PC-3 (cell line): ENCODE measurements at regions not wholly inside any gene's neighbourhood (a gene's known extent, or its start where the extent isn't known, plus 50 kb on each side); places are given as distances from the start of the nearest gene placed in this dataset.

Experiments used
- EZH2 ChIP-seq: fragments of 300-600 bp; sonication (generic); IDR thresholded peaks from one replicate; pipeline ENCODE4 v1.6.1; 2017; ENCODE audit warnings: antibody characterized with exemption, mild to moderate bottlenecking, low read length; ENCODE audit not compliant: unreplicated experiment
- EZH2phosphoT487 ChIP-seq: fragments of 300-600 bp; sonication (generic); IDR thresholded peaks from 2 replicates; pipeline ENCODE4 v1.6.1; 2018; ENCODE audit warnings: mild to moderate bottlenecking, antibody characterized with exemption, low read length, borderline replicate concordance
- TF ChIP-seq, protein P1 (sequence below): fragments of 300-600 bp; sonication (generic); conservative IDR thresholded peaks from 2 replicates; pipeline ENCODE4 v1.5.1; 2017; ENCODE audit warnings: antibody characterized with exemption, low read depth, mild to moderate bottlenecking, low read length

- TF ChIP-seq, protein P1, sequence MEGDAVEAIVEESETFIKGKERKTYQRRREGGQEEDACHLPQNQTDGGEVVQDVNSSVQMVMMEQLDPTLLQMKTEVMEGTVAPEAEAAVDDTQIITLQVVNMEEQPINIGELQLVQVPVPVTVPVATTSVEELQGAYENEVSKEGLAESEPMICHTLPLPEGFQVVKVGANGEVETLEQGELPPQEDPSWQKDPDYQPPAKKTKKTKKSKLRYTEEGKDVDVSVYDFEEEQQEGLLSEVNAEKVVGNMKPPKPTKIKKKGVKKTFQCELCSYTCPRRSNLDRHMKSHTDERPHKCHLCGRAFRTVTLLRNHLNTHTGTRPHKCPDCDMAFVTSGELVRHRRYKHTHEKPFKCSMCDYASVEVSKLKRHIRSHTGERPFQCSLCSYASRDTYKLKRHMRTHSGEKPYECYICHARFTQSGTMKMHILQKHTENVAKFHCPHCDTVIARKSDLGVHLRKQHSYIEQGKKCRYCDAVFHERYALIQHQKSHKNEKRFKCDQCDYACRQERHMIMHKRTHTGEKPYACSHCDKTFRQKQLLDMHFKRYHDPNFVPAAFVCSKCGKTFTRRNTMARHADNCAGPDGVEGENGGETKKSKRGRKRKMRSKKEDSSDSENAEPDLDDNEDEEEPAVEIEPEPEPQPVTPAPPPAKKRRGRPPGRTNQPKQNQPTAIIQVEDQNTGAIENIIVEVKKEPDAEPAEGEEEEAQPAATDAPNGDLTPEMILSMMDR, result no peak
- TF ChIP-seq EZH2, result no peak
- no peak for TF ChIP-seq EZH2phosphoT487
Measured at GRCh38 chr17:56697190-56697589, 103.7 kb downstream of the NOG start.
